Neutrophil (primary cell): ENCODE measurements at regions not wholly inside any gene's neighbourhood (a gene's known extent, or its start where the extent isn't known, plus 50 kb on each side); places are given as distances from the start of the nearest gene placed in this dataset.

Experiments
- H3K27ac ChIP-seq: fragments of 200-600 bp; sonication (generic); 2 replicates; pipeline ENCODE4 v1.5.1; 2016; ENCODE audit warnings: mild to moderate bottlenecking, moderate library complexity
- H3K27me3 ChIP-seq: fragments of 200-600 bp; sonication (generic); 2 replicates; pipeline ENCODE4 v1.6.0; 2016; ENCODE audit warnings: mild to moderate bottlenecking
- H3K36me3 ChIP-seq: fragments of 200-600 bp; sonication (generic); 2 replicates; pipeline ENCODE4 v1.5.1; 2017
- H3K4me1 ChIP-seq, 2 experiments: fragments of 200-600 bp in 1 of 2; sonication (generic) in 1 of 2; 1 replicate in 1 of 2; 2 replicates in 1 of 2; pipeline versions ENCODE4 v1.5.1 to v1.6.1; 2013 to 2016; ENCODE audit warnings: low read depth in 1 of 2, low read length in 1 of 2, mild to moderate bottlenecking in 1 of 2, moderate library complexity in 1 of 2; ENCODE audit not compliant: control insufficient read depth in 1 of 2, insufficient read depth in 1 of 2
- H3K4me3 ChIP-seq, 2 experiments: fragments of 200-600 bp in 1 of 2; sonication (generic) in 1 of 2; 1 replicate in 1 of 2; 2 replicates in 1 of 2; pipeline ENCODE4 v1.5.1; 2013 to 2016; ENCODE audit warnings: low read depth in 1 of 2, low read length in 1 of 2, mild to moderate bottlenecking in 1 of 2, moderate library complexity in 1 of 2
- H3K9me3 ChIP-seq: fragments of 200-600 bp; sonication (generic); 2 replicates; pipeline ENCODE4 v1.5.1; 2016
- TF ChIP-seq, protein P1 (sequence below): fragments of 200-600 bp; sonication (generic); IDR thresholded peaks from 2 replicates; pipeline ENCODE4 v1.5.1; 2016; ENCODE audit warnings: antibody characterized with exemption

GRCh38 chr2:34178482-34178881 lies 579.4 kb upstream of the FAM98A start:
- TF ChIP-seq, protein P1, sequence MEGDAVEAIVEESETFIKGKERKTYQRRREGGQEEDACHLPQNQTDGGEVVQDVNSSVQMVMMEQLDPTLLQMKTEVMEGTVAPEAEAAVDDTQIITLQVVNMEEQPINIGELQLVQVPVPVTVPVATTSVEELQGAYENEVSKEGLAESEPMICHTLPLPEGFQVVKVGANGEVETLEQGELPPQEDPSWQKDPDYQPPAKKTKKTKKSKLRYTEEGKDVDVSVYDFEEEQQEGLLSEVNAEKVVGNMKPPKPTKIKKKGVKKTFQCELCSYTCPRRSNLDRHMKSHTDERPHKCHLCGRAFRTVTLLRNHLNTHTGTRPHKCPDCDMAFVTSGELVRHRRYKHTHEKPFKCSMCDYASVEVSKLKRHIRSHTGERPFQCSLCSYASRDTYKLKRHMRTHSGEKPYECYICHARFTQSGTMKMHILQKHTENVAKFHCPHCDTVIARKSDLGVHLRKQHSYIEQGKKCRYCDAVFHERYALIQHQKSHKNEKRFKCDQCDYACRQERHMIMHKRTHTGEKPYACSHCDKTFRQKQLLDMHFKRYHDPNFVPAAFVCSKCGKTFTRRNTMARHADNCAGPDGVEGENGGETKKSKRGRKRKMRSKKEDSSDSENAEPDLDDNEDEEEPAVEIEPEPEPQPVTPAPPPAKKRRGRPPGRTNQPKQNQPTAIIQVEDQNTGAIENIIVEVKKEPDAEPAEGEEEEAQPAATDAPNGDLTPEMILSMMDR, result no peak
- Histone ChIP-seq H3K4me1 (no peaks in the 10 kb centered on the region), H3K36me3 (no peaks in the 10 kb centered on the region)

DNA sequence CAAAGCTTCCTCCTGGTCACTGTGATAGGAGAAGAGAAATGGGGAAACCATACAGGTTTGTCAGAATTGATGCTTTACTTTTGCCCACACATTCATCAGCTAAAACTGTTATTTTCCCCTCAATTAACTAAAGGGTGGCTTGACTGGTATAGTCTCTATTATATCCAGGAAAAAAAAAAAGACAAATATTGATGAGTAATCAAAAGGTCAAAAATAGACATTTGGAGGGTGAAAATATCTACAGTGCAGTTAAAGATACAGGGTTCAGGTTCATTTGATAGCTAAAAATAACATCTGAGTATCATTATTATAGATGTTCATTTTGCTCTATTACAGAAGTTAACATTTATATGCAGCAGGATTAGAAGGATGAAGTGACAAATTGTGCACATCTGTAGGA lies 577.6 kb upstream of the FAM98A start:
- H3K4me1 ChIP-seq, result no peaks in the 10 kb centered on the region
- H3K27me3 ChIP-seq, result no peaks in the 10 kb centered on the region
- H3K27ac ChIP-seq, result no peak overlapping the region
- H3K9me3 ChIP-seq, result no peaks in the 10 kb centered on the region
- TF ChIP-seq, protein P1, result no peak
- no peaks in the 10 kb centered on the region for H3K36me3 ChIP-seq
- H3K4me3 ChIP-seq, result no peak overlapping the region

More at GRCh38 chr2:34178482-34178881, 579.4 kb upstream of the FAM98A start:
- Histone ChIP-seq H3K9me3 (no peaks in the 10 kb centered on the region), H3K27ac (no peak overlapping the region), H3K4me3 (no peak overlapping the region), H3K27me3 (no peaks in the 10 kb centered on the region)

DNA sequence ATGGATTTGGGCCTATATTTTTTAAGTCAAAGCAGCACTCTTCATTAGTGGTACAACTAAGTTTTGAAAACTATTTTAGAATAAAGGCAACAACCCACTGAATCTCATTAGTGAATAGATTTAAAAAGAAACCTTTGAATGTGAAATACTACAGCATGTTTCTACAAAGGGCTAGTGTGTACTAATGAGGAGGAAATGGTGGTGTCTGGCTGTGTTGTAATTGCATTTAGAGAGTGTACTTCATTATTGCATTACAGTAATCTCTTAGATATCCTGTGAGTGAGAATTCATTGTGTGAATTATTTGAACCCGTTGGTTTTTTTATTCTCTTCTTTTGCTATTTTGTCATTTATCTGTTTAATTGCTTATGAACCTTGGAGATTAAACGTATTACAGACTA lies 575.4 kb upstream of the FAM98A start:
- H3K4me1 ChIP-seq, result no peaks in the 10 kb centered on the region
- H3K9me3 ChIP-seq, result no peaks in the 10 kb centered on the region
- H3K4me3 ChIP-seq, result no peak overlapping the region
- TF ChIP-seq, protein P1, result no peak
- no peaks in the 10 kb centered on the region for H3K36me3 ChIP-seq
- no peak overlapping the region for H3K27ac ChIP-seq
- no peaks in the 10 kb centered on the region for H3K27me3 ChIP-seq

GRCh38 chr2:34162231-34162630 lies 563.1 kb upstream of the FAM98A start:
- no peak overlapping the region for H3K27ac ChIP-seq
- no peaks in the 10 kb centered on the region for H3K36me3 ChIP-seq
- TF ChIP-seq, protein P1, result no peak
- H3K9me3 ChIP-seq, result no peaks in the 10 kb centered on the region
- H3K27me3 ChIP-seq, result no peaks in the 10 kb centered on the region
- no peaks in the 10 kb centered on the region for H3K4me1 ChIP-seq
- H3K4me3 ChIP-seq, result no peak overlapping the region

DNA sequence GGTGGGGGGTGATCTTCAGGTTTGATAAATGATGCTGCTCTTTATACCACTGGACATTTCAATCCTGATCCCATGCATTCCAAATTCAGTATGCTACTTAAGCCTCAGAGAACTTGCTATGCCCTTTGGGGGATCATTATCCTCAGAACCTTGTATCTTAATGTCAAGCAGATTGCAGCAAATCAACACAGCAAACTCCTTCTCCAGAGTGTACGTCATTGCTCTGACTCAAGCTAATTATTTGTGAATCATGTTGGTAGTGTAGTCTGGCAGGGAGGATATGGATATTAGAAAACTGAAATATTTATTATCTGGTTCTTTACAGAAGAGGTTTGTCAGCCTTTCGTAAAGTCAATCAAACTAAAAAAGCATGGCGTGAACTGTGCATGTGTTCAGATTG lies 562.5 kb upstream of the FAM98A start:
- H3K27me3 ChIP-seq, result no peaks in the 10 kb centered on the region
- H3K9me3 ChIP-seq, result no peaks in the 10 kb centered on the region
- H3K4me1 ChIP-seq, result no peaks in the 10 kb centered on the region
- TF ChIP-seq, protein P1, result no peak
- no peaks in the 10 kb centered on the region for H3K36me3 ChIP-seq
- no peak overlapping the region for H3K4me3 ChIP-seq
- no peak overlapping the region for H3K27ac ChIP-seq

- H3K36me3 ChIP-seq, result no peaks in the 10 kb centered on the region
- H3K4me1 ChIP-seq, result no peaks in the 10 kb centered on the region
- H3K27me3 ChIP-seq, result no peaks in the 10 kb centered on the region
- H3K4me3 ChIP-seq, result no peak overlapping the region
- no peaks in the 10 kb centered on the region for H3K9me3 ChIP-seq
- H3K27ac ChIP-seq, result no peak overlapping the region
- TF ChIP-seq, protein P1, result no peak
Observed at GRCh38 chr2:34159901-34160300, 560.8 kb upstream of the FAM98A start.
